Right hindlimb (tissue), 1 donor: ENCODE measurements at regions not wholly inside any gene's neighbourhood (a gene's known extent, or its start where the extent isn't known, plus 50 kb on each side); places are given as distances from the start of the nearest gene placed in this dataset.

Experiments
- DNase-seq: peaks from one replicate; pipeline ENCODE4 v3.0.0-alpha.2; 2018

DNA sequence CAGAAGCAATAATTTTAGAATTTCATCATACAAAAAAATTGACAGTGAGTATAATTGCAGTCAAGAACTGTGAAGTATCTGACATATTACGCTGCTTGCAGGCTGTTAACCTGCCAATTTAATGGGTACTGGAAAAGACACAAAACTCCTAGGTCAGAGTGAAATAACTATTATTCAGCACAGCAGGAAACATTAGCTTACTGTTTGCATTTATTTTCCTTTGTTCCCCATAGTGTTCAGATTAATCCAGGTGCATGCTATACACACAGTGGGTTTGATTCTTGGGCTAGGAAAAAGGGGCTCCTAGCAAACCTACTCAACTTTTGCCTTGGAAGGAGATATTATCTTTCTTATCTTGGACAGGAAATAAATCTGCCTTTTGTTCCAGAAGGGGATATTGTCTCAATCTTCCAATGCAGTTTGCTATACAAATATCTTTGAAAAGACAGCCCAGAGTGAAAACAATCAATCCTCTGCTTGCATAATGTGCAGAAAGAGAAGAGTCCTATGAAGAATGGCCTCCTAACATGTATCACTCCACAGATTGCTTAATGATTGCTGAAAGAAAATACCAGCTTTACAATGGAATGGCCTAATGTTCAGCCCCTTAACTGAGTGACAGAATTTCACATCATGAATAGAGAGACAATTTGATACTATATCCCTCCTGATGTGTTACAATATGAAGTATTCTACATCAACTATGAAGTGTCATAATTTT, 443.4 kb downstream of the TBC1D4 start:
- DNase-seq, result no peak

DNA sequence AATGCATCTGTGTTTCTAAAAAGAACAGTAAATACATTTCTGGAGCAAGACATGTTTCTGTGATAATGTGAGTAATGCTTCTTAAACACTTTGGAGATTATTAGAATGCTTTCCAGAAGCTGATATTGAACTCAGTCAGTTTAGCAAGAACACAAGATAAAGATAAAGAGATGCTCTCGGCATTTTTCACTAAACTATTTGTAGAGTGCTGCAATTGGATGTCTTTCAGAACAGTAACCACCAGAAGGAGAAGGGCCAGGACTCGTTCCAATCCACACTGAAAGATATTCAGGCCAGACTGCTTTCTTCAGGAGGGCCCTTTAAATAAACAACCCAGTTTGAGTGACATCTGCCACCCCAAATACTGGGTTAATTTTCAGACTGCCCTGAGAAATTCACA, 456.0 kb downstream of the TBC1D4 start:
- no peak for DNase-seq

DNA sequence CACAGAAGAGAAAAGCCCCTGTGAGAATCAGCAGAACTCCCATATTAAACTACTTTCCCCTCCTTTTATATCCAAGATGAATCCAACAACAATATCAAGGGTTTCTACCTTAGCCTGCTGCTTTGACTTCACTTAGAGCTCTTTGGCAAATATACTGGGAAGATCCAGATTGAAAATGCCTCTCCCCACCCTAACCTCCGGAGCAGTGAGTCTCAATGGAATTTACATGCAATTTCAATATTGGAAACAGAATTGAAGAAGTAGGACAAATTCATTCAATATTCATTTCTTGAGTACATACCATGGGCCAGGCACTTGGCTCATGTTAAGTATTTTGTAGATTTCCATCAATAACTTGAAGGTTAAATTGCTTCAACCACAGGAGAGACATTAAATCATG, 457.4 kb downstream of the TBC1D4 start:
- DNase-seq, result no peak

DNA sequence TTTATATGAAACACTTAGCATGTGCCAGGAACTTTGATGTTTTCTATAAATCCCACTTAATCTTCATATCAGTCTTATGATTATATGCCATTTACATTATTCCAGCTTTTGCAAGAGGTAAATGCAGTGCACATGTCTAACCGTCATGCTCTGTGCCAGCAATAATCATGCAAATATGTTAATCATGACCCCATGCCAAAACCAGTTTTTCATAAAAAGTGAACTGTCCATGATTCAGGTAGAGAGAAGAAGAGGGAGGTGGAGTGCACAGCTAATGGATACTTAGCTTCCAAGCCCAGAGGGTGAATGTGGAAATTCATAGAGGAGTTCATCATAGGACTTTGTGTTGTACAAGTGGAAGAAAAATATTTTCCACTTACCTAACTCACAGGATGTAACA, 458.4 kb downstream of the TBC1D4 start:
- DNase-seq, result no peak

DNA sequence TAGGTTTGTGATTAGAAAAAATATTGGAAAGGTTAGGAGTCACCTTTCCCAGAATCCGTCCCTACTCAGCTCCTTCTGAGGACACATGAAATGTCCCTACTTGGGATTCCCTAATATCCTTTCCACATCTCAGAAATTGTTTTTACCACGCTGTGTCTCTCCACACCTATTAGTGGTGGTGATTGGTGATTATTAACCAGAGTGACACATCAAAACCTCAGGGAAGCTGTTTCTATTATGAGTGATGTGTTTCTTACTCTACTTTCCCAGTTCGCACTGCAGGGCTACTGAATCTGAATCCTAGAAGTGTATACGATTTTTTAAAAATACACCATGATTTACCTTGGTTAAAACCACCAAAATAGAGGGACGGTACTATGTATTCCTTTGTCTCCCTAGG, 460.8 kb downstream of the TBC1D4 start:
- DNase-seq, result no peak

DNA sequence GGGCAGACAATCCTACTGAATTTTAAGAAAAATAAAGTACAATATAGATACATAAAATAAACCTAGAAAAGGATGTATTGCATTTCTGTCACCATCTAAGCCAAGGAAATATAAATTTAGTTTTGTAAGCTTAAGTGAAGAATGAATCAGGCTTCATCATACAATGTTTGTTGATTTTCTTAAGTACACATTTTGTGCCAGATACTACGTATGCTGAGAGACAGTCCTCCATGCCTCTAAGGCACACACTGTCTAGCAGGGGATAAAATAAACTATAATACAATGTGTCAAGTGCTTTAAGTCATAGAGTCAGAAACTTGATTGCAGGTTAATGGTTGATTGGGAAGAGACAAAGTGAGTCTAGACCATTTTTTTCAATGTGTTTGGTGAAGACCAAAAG, 465.7 kb downstream of the TBC1D4 start:
- no peak for DNase-seq

DNA sequence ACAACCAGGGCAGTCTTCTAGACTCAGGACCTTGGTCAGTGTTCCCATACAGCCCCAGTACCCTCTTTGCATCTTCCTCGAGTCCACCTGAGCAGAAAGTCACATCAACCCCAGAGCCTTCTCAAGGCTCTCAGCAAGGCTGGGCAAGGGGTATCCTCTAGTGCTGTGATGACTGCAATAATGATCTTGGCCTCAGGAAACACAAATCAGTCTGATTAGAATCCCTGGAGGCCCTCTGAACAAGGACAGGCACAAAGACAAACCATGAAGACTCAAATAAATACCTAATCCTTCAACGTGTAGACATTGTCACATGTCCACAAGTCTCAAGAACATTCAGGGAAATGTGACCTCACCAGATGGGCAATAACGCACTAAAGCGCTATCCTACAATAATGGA, 468.2 kb downstream of the TBC1D4 start:
- DNase-seq, result no peak

DNA sequence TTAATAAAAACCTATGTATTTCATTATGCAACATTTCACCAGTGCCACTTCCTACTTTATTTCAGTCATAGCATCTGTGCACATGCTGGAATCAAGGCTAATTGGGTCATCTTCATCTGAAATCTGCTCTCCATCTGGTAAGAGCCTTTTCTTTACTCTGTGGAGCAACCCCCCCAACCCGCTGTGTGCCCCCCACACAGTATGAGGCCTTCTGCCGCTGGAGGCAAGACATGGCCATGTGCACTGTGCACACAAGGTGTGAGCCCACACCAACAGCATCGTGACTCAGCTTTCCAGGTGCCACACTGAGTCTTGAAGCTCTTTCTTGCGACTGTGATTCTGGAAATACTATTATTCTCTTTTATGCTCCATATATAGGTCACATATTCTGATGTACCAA, 471.0 kb downstream of the TBC1D4 start:
- DNase-seq, result no peak

DNA sequence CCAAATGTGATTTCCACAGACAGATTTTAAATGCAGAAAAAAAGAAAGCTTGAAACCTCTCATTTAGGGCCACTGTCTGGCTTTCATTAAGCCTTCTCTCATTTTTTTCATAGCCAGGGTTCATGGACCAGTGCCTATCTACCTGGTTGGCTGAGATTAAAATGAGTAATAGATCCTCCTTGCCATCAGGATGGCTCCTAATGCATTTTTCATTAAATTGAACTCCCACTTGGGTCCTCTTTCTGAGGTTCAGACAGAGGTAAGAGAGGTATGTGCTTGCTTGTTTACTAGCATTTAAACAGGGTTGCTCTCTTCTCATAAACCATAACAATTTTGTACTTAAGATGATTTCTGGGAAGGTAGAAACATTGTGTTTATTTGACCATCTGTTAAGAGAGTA, 473.0 kb downstream of the TBC1D4 start:
- DNase-seq, result no peak

DNA sequence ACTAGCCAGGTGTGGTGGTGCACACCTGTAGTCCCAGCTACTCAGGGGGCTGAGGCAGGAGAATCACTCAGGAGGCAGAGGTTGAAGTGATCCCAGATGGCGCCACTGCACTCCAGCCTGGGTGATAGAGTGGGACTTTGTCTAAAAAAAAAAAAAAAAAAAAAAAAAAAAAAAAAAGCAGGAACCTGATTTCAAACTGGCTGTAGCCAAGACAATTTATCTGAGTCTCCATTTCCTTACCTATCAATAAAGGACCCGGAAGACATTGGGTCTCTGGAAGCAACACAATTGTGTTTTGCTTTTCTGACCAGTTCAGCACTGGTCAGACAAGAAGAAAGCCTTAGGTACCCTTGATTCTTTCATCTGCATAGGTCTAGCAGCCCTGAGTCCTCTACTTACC, 491.0 kb downstream of the TBC1D4 start:
- DNase-seq, result no peak

DNA sequence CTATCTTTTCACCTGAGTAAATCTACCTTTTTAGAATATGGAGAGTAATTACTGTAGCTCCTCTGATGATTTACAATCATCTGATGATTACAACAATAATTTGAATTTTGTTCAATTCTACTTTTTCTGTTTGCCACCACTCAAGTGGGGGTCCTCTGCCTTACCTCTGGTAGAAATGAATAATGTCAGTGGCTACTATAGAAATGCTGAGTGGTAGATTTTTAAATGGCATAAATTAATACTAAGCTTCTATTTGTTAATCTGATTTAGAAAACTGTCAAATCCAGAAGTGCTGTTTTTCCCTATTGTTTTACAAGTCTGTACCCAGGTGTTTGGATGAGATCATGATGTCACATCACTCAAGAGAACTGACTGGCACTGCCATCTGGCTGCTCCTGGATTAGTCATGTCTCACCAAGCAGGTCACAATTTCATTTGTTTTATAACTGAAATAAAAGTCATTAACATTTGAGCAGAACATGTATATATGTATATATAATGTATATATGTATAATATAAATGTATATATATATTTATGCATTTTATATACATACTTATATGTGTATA, 494.8 kb downstream of the TBC1D4 start:
- no peak for DNase-seq

DNA sequence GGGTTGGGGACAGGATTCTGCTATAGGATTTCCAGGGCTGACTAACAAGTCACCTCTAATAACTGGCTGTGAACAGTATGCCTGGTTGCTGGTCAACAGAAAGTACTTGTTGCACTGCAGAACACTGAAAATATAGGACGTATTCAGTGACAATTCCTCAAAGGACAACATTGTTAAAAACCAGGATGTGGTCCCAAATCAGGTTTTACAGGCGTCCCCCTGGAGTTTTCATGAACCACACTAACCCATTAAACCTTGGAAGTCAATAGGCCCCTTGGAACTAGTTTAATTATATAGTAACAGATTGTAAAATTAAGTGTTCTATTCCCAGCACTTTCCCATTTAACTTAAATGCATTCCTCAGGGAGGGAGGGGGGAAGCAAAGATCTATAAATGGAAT, 495.4 kb downstream of the TBC1D4 start:
- DNase-seq, result no peak

DNA sequence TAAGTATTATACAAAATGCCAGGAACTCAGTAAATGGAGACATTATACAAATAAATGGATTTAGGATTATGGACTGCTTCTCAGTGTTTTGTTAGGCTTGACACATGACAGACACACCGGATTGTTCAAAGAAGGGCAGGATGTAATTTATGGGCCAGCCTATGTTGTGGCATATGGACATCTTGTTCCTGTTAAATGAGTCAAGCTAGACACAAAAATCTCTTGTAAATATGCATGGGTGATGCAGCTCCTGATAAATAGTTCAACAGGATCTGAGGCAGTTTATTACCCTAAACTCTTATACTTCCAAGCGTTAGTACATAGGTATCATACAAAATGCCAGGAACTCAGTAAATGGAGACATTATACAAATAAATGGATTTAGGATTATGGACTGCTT, 502.3 kb downstream of the TBC1D4 start:
- DNase-seq, result no peak

DNA sequence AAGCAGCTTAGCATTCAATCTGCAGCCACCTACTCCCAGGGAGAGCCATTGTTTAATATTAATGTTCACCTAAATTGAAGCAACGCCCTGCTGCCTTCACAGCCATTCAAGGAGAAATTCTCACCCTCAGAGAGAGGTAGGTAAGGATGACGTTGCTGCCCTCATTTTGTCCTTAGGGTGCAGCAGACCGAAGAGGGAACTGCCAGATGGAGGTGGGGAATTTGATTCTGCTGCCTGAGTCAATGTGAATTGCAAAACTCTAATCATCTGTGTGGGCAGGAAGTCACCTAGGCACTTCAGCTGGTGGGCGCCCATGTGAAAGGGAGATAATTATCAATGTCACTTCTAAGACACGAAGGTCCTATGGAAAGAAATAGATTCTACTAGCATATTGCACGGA, 503.4 kb downstream of the TBC1D4 start:
- DNase-seq, result no peak

DNA sequence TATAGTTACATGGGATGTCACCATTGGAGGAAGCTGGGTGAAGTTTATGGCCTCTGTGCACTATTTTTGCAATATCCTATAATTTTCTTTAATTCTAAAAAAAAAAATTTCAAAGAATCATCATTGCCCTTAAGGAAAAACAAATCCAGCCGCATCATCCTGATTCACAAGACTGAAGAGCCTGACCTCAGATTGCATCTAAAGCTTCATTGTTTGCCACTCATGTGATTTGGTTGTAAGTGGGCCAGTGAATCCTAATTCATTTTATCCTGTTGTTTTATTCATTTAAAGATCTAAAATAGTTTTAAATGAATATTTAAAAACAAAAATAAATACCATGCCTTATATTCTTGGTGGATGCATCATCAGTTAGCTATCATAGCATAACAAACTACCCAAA, 504.5 kb downstream of the TBC1D4 start:
- no peak for DNase-seq

DNA sequence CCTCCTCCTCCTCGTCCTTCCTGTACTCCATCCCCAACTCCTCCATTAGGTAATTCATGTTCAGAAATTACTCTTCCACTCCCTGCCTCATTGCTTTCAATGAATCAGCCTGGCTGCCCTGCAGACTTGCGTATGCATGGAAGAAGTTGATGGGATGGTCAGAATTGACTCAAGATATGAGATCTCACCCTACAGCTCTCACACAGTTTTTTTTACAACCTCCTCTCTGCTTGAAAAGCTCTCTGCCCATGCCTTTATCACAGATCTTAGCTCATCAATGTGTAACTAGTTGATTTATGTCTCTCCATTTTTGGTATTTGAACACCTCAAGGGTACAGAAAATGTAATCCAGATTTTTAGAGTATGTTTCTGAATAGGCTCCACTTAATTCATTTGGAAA, 506.9 kb downstream of the TBC1D4 start:
- DNase-seq, result no peak

DNA sequence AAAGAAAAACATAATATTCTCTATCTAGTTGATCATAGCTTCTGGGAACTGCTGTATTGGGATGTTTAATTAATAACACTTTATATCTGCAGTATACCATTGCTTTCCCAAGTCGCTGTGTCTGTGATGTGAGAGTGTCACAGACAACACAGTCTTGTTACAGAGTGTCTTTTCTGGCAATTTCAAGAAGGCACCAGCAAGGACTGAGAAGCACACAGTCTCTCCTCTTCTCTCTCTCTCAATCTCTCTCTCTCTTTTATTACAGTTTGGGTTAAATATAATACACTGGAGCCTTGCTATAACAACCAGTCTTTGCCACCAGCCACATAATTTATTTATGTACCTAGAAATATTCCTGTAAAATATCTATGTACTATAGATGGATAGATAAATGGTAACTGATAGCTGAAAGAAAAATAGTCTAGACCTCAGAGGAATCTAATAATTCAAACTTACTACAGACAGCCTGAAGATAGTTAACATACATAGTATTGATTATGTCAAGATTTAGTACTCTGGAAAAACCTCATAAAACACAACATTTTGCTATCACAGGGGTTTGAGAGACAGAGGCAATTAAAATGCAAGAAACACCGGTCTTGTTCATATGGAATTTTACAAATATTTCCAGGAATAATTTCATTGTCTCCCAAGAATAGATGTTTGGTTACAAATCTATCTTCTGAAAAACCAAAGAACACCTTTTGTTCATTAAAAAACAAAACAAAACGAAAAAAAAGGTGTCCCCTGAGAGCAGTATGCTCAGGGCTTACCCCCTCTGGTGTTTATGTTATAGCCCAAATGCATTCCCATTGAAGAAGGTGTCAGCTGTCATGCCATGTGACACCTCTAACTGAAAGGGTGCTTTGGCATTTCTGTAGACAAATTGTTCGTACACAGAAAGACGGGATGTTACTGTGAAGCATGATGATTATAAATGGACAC, 507.8 kb downstream of the TBC1D4 start:
- DNase-seq, result no peak

DNA sequence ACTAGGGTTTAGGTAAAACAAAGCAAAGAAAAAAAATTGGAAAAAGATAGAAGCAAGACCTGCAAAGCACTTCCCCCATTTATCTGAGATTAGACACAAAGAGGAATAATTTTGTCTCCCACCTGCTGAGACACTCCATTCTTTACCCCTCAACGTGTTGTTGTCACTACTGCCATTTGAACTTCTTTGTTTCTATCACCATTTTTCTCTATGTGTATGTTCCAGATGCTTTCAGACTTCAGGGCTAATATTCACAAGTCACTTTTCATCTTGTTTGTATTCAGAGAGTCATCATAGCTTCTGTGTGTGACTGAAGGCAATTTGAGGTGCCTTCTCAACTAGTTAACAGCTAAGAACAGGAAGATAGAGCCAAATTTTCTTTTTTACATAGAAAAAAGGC, 512.5 kb downstream of the TBC1D4 start:
- DNase-seq, result no peak

DNA sequence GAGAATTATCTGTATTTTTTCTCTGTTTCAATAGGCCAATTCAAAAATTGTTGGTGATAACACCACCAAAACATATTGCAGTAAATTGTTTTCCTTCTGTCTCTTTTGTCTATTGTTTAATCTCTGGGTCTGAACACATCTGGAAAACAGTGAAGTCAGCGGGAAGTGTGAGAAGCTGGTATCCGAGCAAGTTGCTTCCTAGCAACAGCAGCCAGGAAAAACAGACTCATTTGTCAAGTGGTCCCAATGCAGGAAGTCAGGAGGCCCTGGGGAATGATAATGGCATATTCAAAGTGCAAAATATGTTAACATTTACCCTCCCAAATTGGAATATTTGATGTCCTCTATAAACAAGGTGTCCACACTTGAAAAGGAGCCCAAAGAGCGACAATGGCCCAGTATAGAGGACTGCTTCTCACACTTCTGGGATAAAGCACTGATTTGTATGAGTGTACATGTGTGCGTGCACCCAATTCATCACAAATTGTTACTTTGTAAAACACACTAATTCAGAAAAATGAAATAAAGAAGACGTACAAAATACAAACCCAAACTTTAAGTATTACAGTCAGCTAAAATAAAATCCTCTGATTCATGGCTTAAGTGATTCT, 515.0 kb downstream of the TBC1D4 start:
- DNase-seq, result peak; percentile 73

DNA sequence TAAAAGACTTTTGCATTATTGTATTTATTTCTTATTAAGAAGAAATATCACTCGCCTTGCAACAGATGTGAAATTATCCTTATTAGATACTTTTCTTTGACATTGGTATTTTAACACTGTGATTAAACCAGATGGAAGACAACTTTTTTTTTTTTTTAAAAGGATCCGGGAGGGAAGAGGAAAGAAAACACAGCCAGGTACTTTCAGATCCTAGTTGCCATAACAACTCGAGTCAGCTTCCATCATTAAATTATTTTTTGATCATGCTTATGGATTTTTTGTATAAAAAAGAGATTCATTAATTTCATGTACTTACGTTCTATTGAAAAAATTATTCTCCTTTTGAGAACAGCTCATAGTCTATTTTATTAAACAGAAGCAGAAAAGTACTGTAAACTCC, 515.7 kb downstream of the TBC1D4 start:
- no peak for DNase-seq

DNA sequence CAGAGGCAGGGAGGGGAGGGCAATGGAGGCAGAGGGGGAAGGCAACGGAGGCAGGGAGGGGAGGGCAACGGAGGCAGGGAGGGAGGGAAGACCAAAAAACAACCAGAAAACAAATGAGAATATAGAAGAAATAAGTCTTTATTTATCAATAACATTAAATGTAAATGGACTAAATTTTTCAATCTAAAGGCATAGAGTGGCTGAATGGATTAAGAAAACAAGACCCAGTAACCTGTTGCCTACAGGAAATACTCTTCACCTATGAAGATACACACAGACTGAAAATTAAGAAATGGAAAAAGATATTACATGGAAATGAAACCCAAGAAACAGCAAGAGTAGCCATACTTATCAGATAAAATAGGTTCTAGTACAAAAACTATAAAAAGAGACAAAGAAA, 536.3 kb downstream of the TBC1D4 start:
- no peak for DNase-seq

DNA sequence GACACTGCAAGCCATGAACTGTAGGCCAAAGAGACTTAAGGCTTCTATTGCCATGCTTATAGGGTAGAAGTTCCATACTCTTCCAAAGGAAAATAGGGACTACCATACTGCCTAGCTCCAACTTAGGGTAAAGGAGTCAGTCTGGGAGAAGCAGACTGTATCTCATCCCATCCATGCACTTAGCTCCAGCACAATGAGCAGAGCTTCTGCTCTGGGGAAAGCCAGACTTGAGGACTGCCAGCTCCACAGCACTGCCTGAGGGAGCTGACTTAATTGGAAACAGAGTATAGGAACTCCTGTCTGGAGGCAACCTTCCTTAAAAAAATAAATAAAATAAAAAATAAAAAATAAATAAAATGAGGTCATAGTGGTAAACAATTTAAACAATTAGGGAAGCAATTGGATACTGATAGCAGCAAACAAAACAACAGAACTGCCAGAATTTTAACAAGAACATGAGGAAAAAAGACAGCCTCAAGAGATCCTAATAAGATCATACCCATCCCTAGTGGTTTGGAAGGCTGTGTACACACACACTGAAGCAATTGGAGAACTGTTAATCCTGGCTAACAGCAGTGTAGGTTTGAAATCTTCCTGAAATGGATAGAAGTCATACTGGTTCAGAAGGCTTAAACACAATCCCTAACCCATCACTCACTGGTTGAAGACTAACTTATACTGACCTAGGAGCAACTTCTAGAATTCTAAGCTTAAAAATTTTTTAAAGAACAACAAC, 550.1 kb downstream of the TBC1D4 start:
- DNase-seq, result no peak
